WI38 (cell line): ENCODE measurements at regions not wholly inside any gene's neighbourhood (a gene's known extent, or its start where the extent isn't known, plus 50 kb on each side); places are given as distances from the start of the nearest gene placed in this dataset.
"Not testable (repeated sequence)": the region's sequence is repeated elsewhere in the genome, so short reads cannot be mapped to it uniquely, and the experiment has no call there.

ENCODE experiments used
- H3K4me3 ChIP-seq: 2 replicates; pipeline ENCODE4 v1.5.1; 2011; ENCODE audit warnings: low read depth, mild to moderate bottlenecking, control low read depth, low read length
- CTCF ChIP-seq: IDR thresholded peaks from 2 replicates; pipeline ENCODE4 v1.5.1; 2012; ENCODE audit warnings: low read depth, mild to moderate bottlenecking, control low read depth, low read length

- H3K4me3 ChIP-seq, result no peak overlapping the region
- no peak for TF ChIP-seq CTCF
Measured at GRCh38 chr11:15839061-15839460, 517.3 kb downstream of the SOX6 start.

- no peak overlapping the region for H3K4me3 ChIP-seq
Measured at GRCh38 chr11:15840966-15841365, 515.4 kb downstream of the SOX6 start.

GRCh38 chr11:15841931-15842740, 514.2 kb downstream of the SOX6 start:
- no peak for TF ChIP-seq CTCF
- no peak overlapping the region for H3K4me3 ChIP-seq

More at GRCh38 chr11:15840966-15841365, 515.4 kb downstream of the SOX6 start:
- no peak for TF ChIP-seq CTCF

GRCh38 chr11:15843309-15843872, 513.0 kb downstream of the SOX6 start:
- no peak overlapping the region for H3K4me3 ChIP-seq
- TF ChIP-seq CTCF, result no peak

GRCh38 chr11:15845261-15845660, 511.1 kb downstream of the SOX6 start:
- TF ChIP-seq CTCF, result no peak
- no peak overlapping the region for H3K4me3 ChIP-seq

- no peak overlapping the region for H3K4me3 ChIP-seq
- no peak for TF ChIP-seq CTCF
Measured at GRCh38 chr11:15848631-15849168, 507.6 kb downstream of the SOX6 start.

GRCh38 chr11:15849257-15849656, 507.1 kb downstream of the SOX6 start:
- H3K4me3 ChIP-seq, result no peak overlapping the region
- TF ChIP-seq CTCF, result no peak

- not testable (repeated sequence) for H3K4me3 ChIP-seq
Measured at GRCh38 chr11:15850335-15850734, 506.0 kb downstream of the SOX6 start.
